Activated T-cell treated with anti-CD3 and anti-CD28 coated beads, Interleukin-2, amount 50 U/mL, for 72 hours (primary cell): ENCODE measurements at regions not wholly inside any gene's neighbourhood (a gene's known extent, or its start where the extent isn't known, plus 50 kb on each side); places are given as distances from the start of the nearest gene placed in this dataset.

Experiments used
- ATAC-seq, 2 donors: fragments of 150-1000 bp; cut with Tn5 transposase; replicated peaks in 1 of 2; 2 replicates each; pipeline ENCODE4 v1.10.0; 2021; ENCODE audit warnings: moderate library complexity in 2 of 2, mild to moderate bottlenecking in 1 of 2
- DNase-seq, 2 donors: peaks; one replicate each; pipeline ENCODE4 v3.0.0; 2021 to 2022; ENCODE audit warnings: mixed read lengths in 1 of 2
- H3K27ac Mint-ChIP-seq: one replicate; pipeline ENCODE4 v1.8.0; 2022; ENCODE audit warnings: mild to moderate bottlenecking, moderate library complexity, mixed read lengths
- H3K27me3 Mint-ChIP-seq: one replicate; pipeline ENCODE4 v1.8.0; 2022; ENCODE audit warnings: low read depth, mixed read lengths
- H3K36me3 Mint-ChIP-seq, 2 donors: one replicate each; pipeline ENCODE4 v1.8.0; 2022; ENCODE audit warnings: mixed read lengths in 2 of 2, mild to moderate bottlenecking in 1 of 2; ENCODE audit not compliant: insufficient read depth in 2 of 2
- H3K4me1 Mint-ChIP-seq: one replicate; pipeline ENCODE4 v1.8.0; 2022; ENCODE audit warnings: low read depth, mixed read lengths
- H3K4me3 Mint-ChIP-seq, 2 donors: one replicate each; pipeline ENCODE4 v1.8.0; 2022; ENCODE audit warnings: mild to moderate bottlenecking in 2 of 2, mixed read lengths in 2 of 2, moderate library complexity in 2 of 2
- H3K9me3 Mint-ChIP-seq, 2 donors: one replicate each; pipeline ENCODE4 v1.8.0; 2022; ENCODE audit warnings: mixed read lengths in 2 of 2

GRCh38 chr2:221228214-221228769 lies 343.8 kb downstream of the EPHA4 start:
- no peaks in the 10 kb centered on the region for H3K4me1 Mint-ChIP-seq
- DNase-seq (no peak), ATAC-seq (no peak)
- no peaks in the 10 kb centered on the region for H3K9me3 Mint-ChIP-seq
- H3K27ac Mint-ChIP-seq: no peak overlapping the region
- H3K36me3 Mint-ChIP-seq: peaks cover 0 to 1% of the 10 kb centered on the region in 2 donors
- no peak overlapping the region for H3K4me3 Mint-ChIP-seq
- H3K27me3 Mint-ChIP-seq: no peaks in the 10 kb centered on the region

- Mint-ChIP-seq H3K4me3 (no peak overlapping the region), H3K36me3 (peaks cover 0 to 1% of the 10 kb centered on the region in 2 donors), H3K27ac (no peak overlapping the region), H3K4me1 (no peaks in the 10 kb centered on the region), H3K27me3 (no peaks in the 10 kb centered on the region), H3K9me3 (no peaks in the 10 kb centered on the region)
- DNase-seq (no peak), ATAC-seq (no peak)
These were observed 343.0 kb downstream of the EPHA4 start for GRCh38 chr2:221229099-221229498.

- Mint-ChIP-seq H3K4me3 (no peak overlapping the region), H3K27me3 (no peaks in the 10 kb centered on the region), H3K27ac (no peak overlapping the region), H3K9me3 (no peaks in the 10 kb centered on the region), H3K36me3 (no peaks in the 10 kb centered on the region), H3K4me1 (no peaks in the 10 kb centered on the region)
- DNase-seq (no peak), ATAC-seq (no peak)
These were observed 340.6 kb downstream of the EPHA4 start for GRCh38 chr2:221231511-221231910.

GRCh38 chr2:221235941-221236340 lies 336.2 kb downstream of the EPHA4 start:
- no peaks in the 10 kb centered on the region for H3K9me3 Mint-ChIP-seq
- no peaks in the 10 kb centered on the region for H3K36me3 Mint-ChIP-seq
- no peaks in the 10 kb centered on the region for H3K4me1 Mint-ChIP-seq
- no peak for DNase-seq
- H3K27ac Mint-ChIP-seq: no peak overlapping the region
- no peak overlapping the region for H3K4me3 Mint-ChIP-seq
- no peak for ATAC-seq
- no peaks in the 10 kb centered on the region for H3K27me3 Mint-ChIP-seq

DNA sequence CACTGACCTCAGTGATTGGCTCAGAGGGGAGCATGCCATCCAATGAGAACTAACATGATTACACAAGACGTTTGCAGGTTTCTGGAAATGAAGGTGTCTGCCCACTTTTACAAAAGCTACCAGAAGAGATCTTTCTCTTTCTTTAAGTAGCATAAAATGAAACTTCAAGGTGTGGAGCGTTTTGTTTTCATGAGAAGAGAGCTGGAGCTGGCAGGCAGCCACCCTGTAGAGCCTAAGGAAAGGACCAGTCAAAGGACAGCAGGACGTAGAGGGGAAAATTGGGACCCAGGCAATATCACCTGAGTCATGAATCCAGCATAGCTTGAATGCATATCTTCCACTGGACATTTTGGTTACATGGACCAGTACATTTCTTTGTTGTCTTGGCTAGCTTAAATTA lies 331.0 kb downstream of the EPHA4 start:
- Mint-ChIP-seq H3K4me3 (no peak overlapping the region), H3K36me3 (no peaks in the 10 kb centered on the region), H3K9me3 (no peaks in the 10 kb centered on the region), H3K27me3 (no peaks in the 10 kb centered on the region), H3K27ac (no peak overlapping the region), H3K4me1 (no peaks in the 10 kb centered on the region)
- ATAC-seq: no peak
- no peak for DNase-seq

DNA sequence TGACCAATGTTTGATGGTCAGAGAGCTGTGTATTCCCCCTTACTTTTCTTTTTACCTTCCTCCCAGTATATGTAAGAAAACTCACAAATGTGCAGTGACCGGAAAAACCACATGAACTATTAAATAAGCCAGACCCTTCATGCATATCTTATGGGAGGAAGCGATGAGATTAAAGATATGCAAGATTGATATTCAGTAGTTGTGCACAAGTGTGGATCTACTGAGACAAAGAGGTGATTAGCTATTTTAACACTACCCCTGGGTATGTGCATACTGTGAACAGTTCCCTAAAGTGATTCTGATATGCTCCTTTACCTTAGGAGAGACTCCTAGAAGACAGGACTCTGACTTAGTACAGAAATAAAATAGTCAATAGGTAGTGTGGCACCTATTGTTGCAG lies 328.3 kb downstream of the EPHA4 start:
- Mint-ChIP-seq H3K4me1 (no peaks in the 10 kb centered on the region), H3K27ac (no peak overlapping the region), H3K4me3 (no peak overlapping the region), H3K27me3 (no peaks in the 10 kb centered on the region), H3K36me3 (peaks cover 0 to 2% of the 10 kb centered on the region in 2 donors), H3K9me3 (peaks cover 2 to 4% of the 10 kb centered on the region in 2 donors)
- DNase-seq (no peak), ATAC-seq (no peak)

DNA sequence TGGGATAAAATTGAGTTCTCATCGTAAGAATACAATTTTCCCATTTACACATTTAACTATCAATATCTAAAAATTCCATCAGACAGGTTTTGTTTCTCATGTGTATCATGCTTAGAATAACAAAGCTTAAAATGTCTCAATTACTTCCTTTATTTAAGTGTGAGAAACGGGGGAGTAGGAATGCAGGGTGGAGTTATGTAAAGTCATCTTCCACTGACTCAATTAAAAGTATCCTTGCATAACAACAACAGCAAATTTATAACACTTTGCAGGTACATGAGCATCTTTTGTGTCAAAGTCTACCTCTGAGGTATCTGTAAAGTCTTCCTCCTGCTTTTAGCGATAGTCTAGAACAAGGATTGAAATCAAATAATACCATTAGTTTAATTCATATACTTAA lies 327.1 kb downstream of the EPHA4 start:
- ATAC-seq: no peak
- peaks cover 2 to 4% of the 10 kb centered on the region in 2 donors for H3K9me3 Mint-ChIP-seq
- peaks cover 0 to 2% of the 10 kb centered on the region in 2 donors for H3K36me3 Mint-ChIP-seq

DNA sequence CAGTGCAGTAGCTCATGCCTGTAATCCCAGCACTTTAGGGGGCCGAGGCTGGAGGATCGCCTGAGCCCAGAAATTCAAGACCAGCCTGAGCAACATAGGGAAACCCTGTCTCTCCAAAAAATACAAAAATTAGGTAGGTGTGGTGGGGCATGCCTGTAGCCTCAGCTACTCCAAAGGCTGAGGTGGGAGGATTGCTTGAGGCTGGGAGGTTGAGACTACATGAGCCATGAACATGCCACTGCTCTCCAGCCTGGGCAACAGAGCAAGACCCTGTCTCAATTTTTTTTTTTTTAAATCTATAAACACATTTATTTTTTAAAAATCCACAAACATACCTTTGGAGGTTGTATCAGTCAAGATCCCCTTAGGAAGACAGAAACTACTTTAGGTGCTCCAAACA lies 326.3 kb downstream of the EPHA4 start:
- peaks cover 2 to 4% of the 10 kb centered on the region in 2 donors for H3K9me3 Mint-ChIP-seq
- H3K27ac Mint-ChIP-seq: no peak overlapping the region
- ATAC-seq: no peak
- H3K27me3 Mint-ChIP-seq: no peaks in the 10 kb centered on the region
- H3K4me3 Mint-ChIP-seq: no peak overlapping the region
- no peaks in the 10 kb centered on the region for H3K4me1 Mint-ChIP-seq
- no peak for DNase-seq
- H3K36me3 Mint-ChIP-seq: peaks cover 0 to 2% of the 10 kb centered on the region in 2 donors

More for the DNA sequence above, 327.1 kb downstream of the EPHA4 start:
- DNase-seq: no peak
- Mint-ChIP-seq H3K27me3 (no peaks in the 10 kb centered on the region), H3K27ac (no peak overlapping the region), H3K4me1 (no peaks in the 10 kb centered on the region), H3K4me3 (no peak overlapping the region)

DNA sequence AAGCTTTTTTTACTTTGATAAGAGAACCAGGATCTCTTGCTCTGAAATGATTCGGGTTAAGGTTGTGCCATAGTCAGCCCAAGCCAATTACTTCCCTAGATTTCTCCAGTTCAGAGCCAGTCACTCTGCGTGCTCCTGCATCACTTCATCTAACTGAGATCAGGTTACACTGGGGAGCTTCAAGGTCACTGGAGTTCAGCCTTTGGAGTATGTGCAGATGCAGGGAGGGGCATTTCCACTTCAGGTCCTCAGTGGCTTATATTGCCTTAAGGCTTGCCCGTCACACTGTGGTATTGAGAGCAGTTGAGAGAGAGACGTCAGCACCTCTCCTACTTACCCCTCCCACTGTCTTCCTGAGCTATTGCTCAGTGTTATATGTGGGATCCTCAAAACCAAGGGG lies 317.8 kb downstream of the EPHA4 start:
- Mint-ChIP-seq H3K27me3 (peaks cover 8% of the 10 kb centered on the region), H3K9me3 (peaks cover 2 to 7% of the 10 kb centered on the region in 2 donors), H3K27ac (no peak overlapping the region), H3K4me3 (no peak overlapping the region), H3K4me1 (no peaks in the 10 kb centered on the region), H3K36me3 (no peaks in the 10 kb centered on the region)
- DNase-seq (no peak), ATAC-seq (no peak)

DNA sequence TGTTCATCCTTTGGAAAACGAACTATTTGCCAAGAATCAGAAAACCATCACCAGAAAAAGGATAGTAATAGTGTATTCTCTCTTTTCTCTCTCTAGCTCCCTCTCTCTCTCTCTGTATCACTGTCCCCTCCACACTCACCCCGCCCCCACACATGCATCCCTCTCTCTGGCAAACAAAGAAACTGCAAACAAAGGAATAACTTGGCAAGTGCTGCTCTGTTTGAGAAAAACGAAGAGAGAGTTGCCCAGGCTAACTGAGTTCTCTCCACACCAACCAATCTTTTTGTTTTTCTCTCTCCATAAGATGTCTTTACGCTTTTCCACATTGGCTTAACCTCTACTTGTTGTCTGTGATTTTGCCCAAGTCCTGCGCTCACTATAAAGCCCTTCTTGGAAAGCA lies 316.2 kb downstream of the EPHA4 start:
- H3K36me3 Mint-ChIP-seq: no peaks in the 10 kb centered on the region
- no peak overlapping the region for H3K27ac Mint-ChIP-seq
- no peak for ATAC-seq
- no peak for DNase-seq
- H3K4me3 Mint-ChIP-seq: no peak overlapping the region
- peaks cover 2 to 7% of the 10 kb centered on the region in 2 donors for H3K9me3 Mint-ChIP-seq
- peaks cover 8% of the 10 kb centered on the region for H3K27me3 Mint-ChIP-seq
- H3K4me1 Mint-ChIP-seq: no peaks in the 10 kb centered on the region

GRCh38 chr2:221258464-221258863 lies 313.6 kb downstream of the EPHA4 start:
- Mint-ChIP-seq H3K4me3 (no peak overlapping the region), H3K36me3 (no peaks in the 10 kb centered on the region), H3K27ac (no peak overlapping the region), H3K4me1 (no peaks in the 10 kb centered on the region), H3K9me3 (peaks cover 2 to 7% of the 10 kb centered on the region in 2 donors), H3K27me3 (peaks cover 8% of the 10 kb centered on the region)
- no peak for ATAC-seq
- no peak for DNase-seq

GRCh38 chr2:221262651-221263050 lies 309.5 kb downstream of the EPHA4 start:
- ATAC-seq (no peak), DNase-seq (no peak)
- H3K4me3 Mint-ChIP-seq: no peak overlapping the region
- H3K27ac Mint-ChIP-seq: no peak overlapping the region
- no peaks in the 10 kb centered on the region for H3K36me3 Mint-ChIP-seq
- H3K27me3 Mint-ChIP-seq: no peaks in the 10 kb centered on the region
- H3K9me3 Mint-ChIP-seq: no peaks in the 10 kb centered on the region
- H3K4me1 Mint-ChIP-seq: no peaks in the 10 kb centered on the region

DNA sequence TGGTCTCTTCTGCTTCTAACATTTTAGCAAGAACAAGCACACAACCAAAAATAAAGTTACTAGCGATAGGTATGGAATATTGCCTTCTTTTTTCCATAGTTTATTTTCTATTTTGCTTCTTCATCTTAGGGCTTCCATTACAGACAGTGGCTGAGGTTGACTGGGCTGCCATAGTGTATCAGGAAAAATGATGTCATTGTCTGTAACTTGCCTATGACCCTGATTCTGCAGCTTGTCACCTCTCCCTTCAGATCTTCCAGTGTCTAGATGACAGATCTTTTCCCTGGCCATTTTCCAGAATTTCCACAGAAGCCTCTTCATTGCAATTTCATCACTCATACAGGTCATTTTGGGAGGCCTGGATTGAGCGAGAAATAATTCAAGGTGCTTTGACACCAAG lies 308.5 kb downstream of the EPHA4 start:
- no peaks in the 10 kb centered on the region for H3K4me1 Mint-ChIP-seq
- no peak overlapping the region for H3K4me3 Mint-ChIP-seq
- H3K36me3 Mint-ChIP-seq: no peaks in the 10 kb centered on the region
- no peak for ATAC-seq
- peaks cover under 1% of the 10 kb centered on the region for H3K27me3 Mint-ChIP-seq
- no peaks in the 10 kb centered on the region for H3K9me3 Mint-ChIP-seq
- DNase-seq: no peak
- no peak overlapping the region for H3K27ac Mint-ChIP-seq

DNA sequence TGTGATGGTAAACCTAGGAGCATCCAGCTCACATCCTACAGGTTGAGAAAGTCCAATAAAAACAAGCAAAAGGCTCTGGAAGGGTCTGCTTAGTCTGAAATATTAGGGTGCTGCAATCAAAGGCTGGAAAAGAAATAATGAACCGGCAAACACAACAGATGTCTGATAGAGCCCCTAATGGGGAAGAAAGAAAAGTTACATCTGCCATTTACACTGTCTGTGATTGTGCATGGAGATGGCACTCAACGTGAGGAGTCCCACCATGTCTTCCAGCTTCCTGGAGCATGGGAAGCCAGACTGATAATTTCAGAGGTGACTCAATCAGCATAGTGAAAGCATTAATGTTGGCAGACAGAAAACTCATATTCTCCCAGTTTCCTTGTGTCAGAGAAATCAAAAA lies 307.8 kb downstream of the EPHA4 start:
- H3K4me1 Mint-ChIP-seq: no peaks in the 10 kb centered on the region
- no peaks in the 10 kb centered on the region for H3K9me3 Mint-ChIP-seq
- H3K27me3 Mint-ChIP-seq: peaks cover 4% of the 10 kb centered on the region
- H3K36me3 Mint-ChIP-seq: no peaks in the 10 kb centered on the region
- DNase-seq: no peak
- no peak overlapping the region for H3K27ac Mint-ChIP-seq
- no peak overlapping the region for H3K4me3 Mint-ChIP-seq
- no peak for ATAC-seq
